HG03135 (cell line): ENCODE measurements at regions not wholly inside any gene's neighbourhood (a gene's known extent, or its start where the extent isn't known, plus 50 kb on each side); places are given as distances from the start of the nearest gene placed in this dataset.
"Not testable (repeated sequence)": the region's sequence is repeated elsewhere in the genome, so short reads cannot be mapped to it uniquely, and the experiment has no call there.

Experiments
- ATAC-seq: cut with Tn5 transposase; IDR thresholded peaks from one replicate; pipeline ENCODE4 v1.9.1; 2021; ENCODE audit warnings: mild to moderate bottlenecking, moderate library complexity; ENCODE audit not compliant: unreplicated experiment

DNA sequence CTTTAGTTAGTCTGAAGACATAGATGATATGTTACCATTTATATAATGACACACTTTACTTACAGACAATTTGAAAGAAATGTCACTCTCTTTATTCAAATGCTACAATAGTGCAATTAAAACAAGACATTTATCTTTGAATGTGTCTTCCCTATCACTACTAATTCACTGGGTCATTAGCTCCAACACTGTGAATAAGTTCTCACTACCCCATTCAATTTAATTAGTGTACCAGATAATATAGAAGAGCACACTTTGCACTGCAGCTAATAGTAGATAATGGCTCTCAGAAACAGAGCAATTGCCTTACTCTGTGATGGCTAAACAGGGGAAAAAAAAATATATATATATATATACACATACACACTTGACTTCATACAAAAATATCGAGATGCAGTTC, 497.0 kb downstream of the DTWD2 start:
- ATAC-seq: no peak

- no peak for ATAC-seq
Observed at GRCh38 chr5:118486647-118487225, 501.6 kb downstream of the DTWD2 start.

DNA sequence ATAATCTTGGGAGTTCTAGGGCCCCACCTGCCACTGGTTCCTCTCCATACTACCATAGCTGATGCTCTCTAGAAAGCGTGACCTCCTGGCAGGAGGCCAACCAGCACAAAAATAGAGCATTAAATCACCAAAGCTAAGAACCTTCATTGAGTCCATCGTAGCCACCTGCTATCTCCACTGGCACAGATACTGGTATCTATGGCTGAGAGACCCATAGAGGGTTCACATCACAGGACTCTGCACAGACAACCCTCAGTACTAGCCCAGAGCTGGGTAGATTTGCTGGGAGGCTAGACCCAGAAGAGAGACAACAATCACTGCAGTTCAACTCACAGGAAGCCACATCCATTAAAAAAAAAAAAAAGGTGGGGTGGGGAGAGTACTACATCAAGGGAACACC, 509.1 kb downstream of the DTWD2 start:
- ATAC-seq: no peak

DNA sequence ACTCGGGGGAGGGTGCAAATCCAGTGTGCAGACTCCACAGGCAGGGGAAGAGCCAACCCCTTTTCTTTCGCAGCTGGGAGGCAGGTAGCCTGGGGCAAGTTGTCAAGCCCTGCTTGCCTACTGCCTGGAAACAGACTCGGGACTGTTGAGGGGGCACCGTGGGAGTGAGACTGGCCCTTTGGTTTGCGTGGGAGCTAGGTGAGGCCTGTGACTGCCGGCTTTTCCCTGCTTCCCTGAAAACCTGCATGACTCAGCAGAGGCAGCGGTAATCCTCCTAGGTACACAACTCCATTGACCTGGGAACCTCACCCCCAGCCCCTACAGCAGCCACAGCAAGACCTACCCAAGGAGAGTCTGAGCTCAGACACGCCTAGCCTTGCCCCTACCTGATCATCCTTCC, 509.5 kb downstream of the DTWD2 start:
- no peak for ATAC-seq

GRCh38 chr5:118468085-118468484, 520.3 kb downstream of the DTWD2 start:
- ATAC-seq: no peak

DNA sequence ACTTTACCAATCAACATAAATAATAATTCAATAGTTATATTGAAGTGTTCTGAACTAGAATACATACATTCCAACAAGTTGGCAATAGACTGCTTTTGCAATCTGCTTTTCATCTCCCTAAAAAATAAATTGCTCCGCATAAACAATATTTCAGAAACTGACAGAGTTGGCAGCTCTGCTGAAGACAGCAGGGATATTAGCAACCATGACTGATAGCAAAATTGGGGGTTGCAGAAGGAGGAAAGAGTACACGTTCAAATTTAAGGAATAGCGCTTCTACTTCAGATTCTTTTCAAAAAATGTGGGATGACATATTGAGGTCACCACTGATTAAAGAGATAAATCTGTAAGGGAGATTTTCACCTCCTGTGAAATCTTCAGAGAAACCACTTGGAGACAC, 521.2 kb downstream of the DTWD2 start:
- ATAC-seq: no peak

DNA sequence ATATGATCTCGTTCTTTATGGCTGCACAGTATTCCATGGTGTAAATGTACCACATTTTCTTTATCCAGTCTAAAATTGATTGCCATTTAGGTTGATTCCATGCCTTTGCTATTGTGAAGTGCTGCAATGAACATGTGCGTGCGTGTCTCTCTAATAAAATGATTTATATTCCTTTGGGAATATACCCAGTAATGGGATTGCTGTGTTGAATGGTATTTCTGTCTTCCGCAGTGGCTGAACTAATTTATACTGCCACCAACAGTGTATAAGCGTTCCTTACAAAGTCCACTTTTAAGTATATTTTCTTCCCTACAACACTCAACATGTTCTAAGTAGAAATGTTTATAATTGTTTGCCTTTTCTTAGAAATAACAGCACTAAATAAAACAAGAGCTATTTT, 521.9 kb downstream of the DTWD2 start:
- ATAC-seq: no peak

- ATAC-seq: not testable (repeated sequence)
Observed at GRCh38 chr5:118462276-118462675, 526.1 kb downstream of the DTWD2 start.

- ATAC-seq: no peak
Observed at GRCh38 chr5:118461436-118461835, 526.9 kb downstream of the DTWD2 start.

DNA sequence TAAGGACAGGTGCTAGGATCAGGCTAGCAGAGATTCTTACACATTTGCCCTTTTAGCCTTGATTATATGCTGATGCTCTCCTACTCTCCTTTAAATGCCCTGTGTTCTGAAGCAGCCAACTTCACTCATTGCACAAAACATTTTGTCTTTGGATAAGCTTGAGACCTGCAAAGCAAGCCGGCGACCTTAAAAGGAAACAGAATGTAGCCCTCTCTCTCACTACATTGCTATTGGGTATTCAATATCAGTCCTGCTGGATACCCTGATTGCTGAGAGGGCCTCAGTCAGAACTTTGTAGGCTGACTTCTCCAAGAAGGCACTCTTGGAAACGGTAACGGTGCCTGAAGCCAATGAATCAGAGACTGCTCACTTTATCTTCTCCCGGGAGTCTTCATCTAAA, 528.9 kb downstream of the DTWD2 start:
- ATAC-seq: no peak

DNA sequence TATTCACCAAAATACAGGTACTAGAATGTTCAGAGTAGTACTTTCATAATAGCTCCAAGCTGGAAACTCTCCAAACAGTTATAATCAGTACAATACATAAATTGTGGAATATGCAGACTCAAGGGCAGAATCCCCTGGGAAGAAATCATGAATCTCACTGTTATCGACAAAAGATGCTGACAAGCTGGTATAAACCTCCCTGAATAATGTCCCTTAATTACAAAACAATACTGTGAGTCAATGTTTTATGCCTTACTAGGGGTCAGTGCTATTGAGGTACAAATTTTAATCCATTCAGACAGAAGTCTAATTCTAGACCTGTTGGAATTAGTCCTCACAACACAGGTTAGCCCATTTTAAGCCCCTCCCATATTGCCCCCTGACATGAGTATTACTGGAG, 532.3 kb downstream of the DTWD2 start:
- ATAC-seq: no peak

GRCh38 chr5:118451697-118452247, 536.6 kb downstream of the DTWD2 start:
- ATAC-seq: no peak

GRCh38 chr5:118450554-118451332, 537.6 kb downstream of the DTWD2 start:
- no peak for ATAC-seq

DNA sequence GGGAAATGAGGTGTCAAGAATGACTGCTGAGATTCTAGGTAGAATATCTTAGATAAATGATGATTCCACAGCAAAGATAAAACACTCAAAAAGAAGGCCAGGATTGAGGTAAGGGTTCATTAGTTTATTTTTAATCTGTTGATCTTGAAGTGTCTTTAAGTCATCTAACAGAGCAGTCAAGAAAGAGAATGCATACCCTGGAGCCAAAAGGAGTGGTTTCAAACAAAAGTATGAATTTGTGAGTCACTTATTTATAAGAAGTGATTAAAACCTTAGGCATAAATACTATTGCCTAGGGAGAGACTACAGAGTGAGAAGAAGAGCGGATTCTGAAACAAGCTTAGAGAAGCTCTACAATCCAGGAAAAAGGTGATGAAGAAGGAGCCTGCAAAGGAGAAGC, 541.0 kb downstream of the DTWD2 start:
- no peak for ATAC-seq

GRCh38 chr5:118441956-118442355, 546.4 kb downstream of the DTWD2 start:
- ATAC-seq: no peak

DNA sequence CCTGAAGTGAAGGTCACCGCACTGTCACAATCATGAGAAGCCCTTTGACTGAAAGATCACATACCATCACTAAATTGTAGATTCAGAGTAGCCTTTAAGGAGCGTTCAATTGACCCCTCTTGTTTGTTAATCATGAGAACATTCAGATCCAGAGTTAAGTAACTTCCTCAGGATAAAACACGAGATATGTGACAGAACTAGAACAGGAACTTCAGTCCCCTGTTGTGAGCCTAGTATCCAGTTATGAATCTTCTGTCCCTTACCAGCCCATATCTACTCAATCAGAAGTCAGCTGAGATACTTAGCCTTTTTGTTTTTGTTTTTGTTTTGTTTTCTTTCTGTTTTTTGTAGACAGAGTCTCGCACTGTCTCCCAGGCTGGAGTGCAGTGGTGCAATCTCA, 547.3 kb downstream of the DTWD2 start:
- no peak for ATAC-seq

GRCh38 chr5:118440496-118440895, 547.9 kb downstream of the DTWD2 start:
- ATAC-seq: no peak

DNA sequence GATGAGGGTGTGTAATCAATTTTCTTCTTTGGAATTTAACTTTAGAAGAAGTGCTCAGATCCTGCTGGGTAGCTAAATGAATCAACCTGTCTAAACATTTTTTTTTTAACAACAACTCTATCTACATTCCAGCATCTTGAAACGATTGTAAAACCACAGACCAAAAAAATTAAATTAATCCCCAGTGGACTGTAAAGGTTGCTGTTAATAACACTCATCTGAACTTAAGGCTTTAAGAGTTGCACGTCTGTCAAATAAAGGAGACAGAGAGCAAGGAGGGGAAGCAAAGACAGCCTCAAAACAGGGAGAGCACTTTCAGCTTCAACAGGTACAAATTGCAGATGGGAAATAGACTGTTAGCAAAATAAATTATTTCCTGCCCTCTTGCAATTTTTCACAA, 548.5 kb downstream of the DTWD2 start:
- ATAC-seq: no peak

GRCh38 chr5:118435131-118435530, 553.2 kb downstream of the DTWD2 start:
- no peak for ATAC-seq

DNA sequence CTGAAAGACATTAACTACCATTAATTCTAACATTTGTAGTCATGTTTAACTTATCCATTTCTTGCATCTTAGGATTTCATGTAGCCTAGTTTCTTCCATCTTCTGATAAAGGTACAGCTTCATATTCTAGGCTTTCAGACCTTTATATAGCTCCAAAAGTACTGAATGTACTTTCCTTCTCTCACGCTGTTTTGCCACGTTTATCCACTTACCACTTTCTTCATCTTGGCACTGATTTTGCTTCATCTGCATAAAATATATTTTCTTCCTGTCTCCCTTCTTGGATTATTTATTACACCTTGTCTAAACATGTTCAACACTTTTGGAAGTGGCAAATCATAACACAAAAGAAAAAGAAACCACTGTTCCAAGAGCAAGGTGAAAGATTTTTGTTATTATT, 553.8 kb downstream of the DTWD2 start:
- ATAC-seq: no peak

DNA sequence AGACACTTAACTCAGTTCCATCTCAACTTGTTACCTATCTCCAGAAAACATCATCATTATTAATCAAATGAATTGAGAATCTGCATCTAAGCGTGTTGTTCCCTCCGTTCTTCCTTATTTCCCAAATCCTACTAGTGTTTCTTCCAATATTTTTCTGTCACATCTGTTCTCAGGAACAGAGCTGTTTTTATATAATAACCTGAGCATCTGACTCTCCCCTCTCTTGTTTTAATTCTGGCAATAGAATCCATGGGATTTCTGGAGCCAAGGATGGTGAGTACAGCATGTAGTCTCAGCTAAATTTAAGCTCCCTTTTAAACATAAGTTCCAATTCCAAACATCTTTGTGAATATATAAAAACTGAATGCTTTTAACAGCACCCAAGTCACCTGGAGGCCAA, 558.3 kb downstream of the DTWD2 start:
- ATAC-seq: no peak

GRCh38 chr5:118407958-118408357, 580.4 kb downstream of the DTWD2 start:
- no peak for ATAC-seq
